Keratinocyte (primary cell): ENCODE measurements at regions not wholly inside any gene's neighbourhood (a gene's known extent, or its start where the extent isn't known, plus 50 kb on each side); places are given as distances from the start of the nearest gene placed in this dataset.

Source experiments
- DNase-seq: peaks from one replicate; pipeline ENCODE4 v3.0.0-alpha.2; 2011; ENCODE audit warnings: low read depth, missing footprints, low spot score
- FAIRE-seq: peaks from 2 replicates; lab custom pipeline; 2011; peaks lifted over from hg19 to GRCh38; lab: Jason Lieb, UNC
- H2AFZ ChIP-seq: 2 replicates; pipeline ENCODE4 v1.6.0; 2012; ENCODE audit warnings: low read length, control low read depth, inconsistent platforms; ENCODE audit not compliant: control insufficient read depth
- H3K27ac ChIP-seq: 2 replicates; pipeline ENCODE4 v1.5.1; 2011; ENCODE audit warnings: low read length; ENCODE audit not compliant: control insufficient read depth, insufficient read depth
- H3K27me3 ChIP-seq: 3 replicates; pipeline ENCODE4 v1.6.0; 2011; ENCODE audit warnings: low read length; ENCODE audit not compliant: control insufficient read depth, insufficient read depth; ENCODE audit errors: extremely low read depth
- H3K36me3 ChIP-seq, 2 experiments: 2 replicates in 1 of 2; 3 replicates in 1 of 2; pipeline ENCODE4 v1.5.1; 2011; ENCODE audit warnings: low read length in 2 of 2, mild to moderate bottlenecking in 1 of 2; ENCODE audit not compliant: control insufficient read depth in 2 of 2, insufficient read depth in 2 of 2; ENCODE audit errors: extremely low read depth in 1 of 2
- H3K4me1 ChIP-seq: 3 replicates; pipeline ENCODE4 v1.5.1; 2011; ENCODE audit warnings: low read length; ENCODE audit not compliant: control insufficient read depth, insufficient read depth; ENCODE audit errors: extremely low read depth
- H3K4me2 ChIP-seq: 3 replicates; pipeline ENCODE4 v1.6.0; 2011; ENCODE audit warnings: low read depth, low read length; ENCODE audit not compliant: control insufficient read depth, insufficient read depth; ENCODE audit errors: extremely low read depth
- H3K4me3 ChIP-seq, 3 experiments: fragments of 200-600 bp in 1 of 3; sonication (generic) in 1 of 3; 2 replicates in 2 of 3; 3 replicates in 1 of 3; pipeline ENCODE4 v1.5.1; 2011 to 2016; ENCODE audit warnings: low read length in 3 of 3, mild to moderate bottlenecking in 3 of 3, control low read depth in 2 of 3, inconsistent platforms in 1 of 3, low read depth in 1 of 3, mixed read lengths in 1 of 3, mixed run types in 1 of 3, moderate library complexity in 1 of 3; ENCODE audit not compliant: control insufficient read depth in 2 of 3, insufficient read depth in 2 of 3; ENCODE audit errors: extremely low read depth in 1 of 3
- H3K79me2 ChIP-seq: 2 replicates; pipeline ENCODE4 v1.6.0; 2012; ENCODE audit warnings: low read length; ENCODE audit not compliant: control insufficient read depth, insufficient read depth
- H3K9ac ChIP-seq: 3 replicates; pipeline ENCODE4 v1.6.0; 2011; ENCODE audit warnings: low read length; ENCODE audit not compliant: control insufficient read depth, insufficient read depth; ENCODE audit errors: extremely low read depth
- H3K9me1 ChIP-seq: 3 replicates; pipeline ENCODE4 v1.6.0; 2011; ENCODE audit warnings: low read length; ENCODE audit not compliant: control insufficient read depth, insufficient read depth; ENCODE audit errors: extremely low read depth
- H3K9me3 ChIP-seq: 2 replicates; pipeline ENCODE4 v1.5.1; 2012; ENCODE audit warnings: low read depth, low read length; ENCODE audit not compliant: control insufficient read depth
- H4K20me1 ChIP-seq: 3 replicates; pipeline ENCODE4 v1.6.0; 2011; ENCODE audit warnings: low read length; ENCODE audit not compliant: control insufficient read depth, insufficient read depth; ENCODE audit errors: extremely low read depth
- EZH2 ChIP-seq: IDR thresholded peaks from one replicate; pipeline ENCODE4 v1.6.1; 2012; ENCODE audit warnings: inconsistent platforms, mild to moderate bottlenecking, low read length, moderate library complexity
- dilution Hi-C: fragments of 300-500 bp; cut with MboI; formaldehyde crosslinking; loops from one replicate; pipeline ENCODE4 v1.7.0; 2020; ENCODE audit warnings: low sequenced_read_pairs; ENCODE audit not compliant: extremely low pct_ligation_motif_present
- TF ChIP-seq, protein P1 (sequence below), 3 experiments: IDR thresholded peaks in 1 of 3; conservative IDR thresholded peaks in 1 of 3; optimal IDR thresholded peaks in 1 of 3; 2 replicates in 2 of 3; 3 replicates in 1 of 3; pipeline versions ENCODE3 to v1.5.1; 2011; ENCODE audit warnings: low read length in 3 of 3, mild to moderate bottlenecking in 3 of 3, moderate library complexity in 2 of 3, control low read depth in 1 of 3, inconsistent platforms in 1 of 3; ENCODE audit not compliant: insufficient read depth in 2 of 3; ENCODE audit errors: extremely low read depth in 1 of 3

DNA sequence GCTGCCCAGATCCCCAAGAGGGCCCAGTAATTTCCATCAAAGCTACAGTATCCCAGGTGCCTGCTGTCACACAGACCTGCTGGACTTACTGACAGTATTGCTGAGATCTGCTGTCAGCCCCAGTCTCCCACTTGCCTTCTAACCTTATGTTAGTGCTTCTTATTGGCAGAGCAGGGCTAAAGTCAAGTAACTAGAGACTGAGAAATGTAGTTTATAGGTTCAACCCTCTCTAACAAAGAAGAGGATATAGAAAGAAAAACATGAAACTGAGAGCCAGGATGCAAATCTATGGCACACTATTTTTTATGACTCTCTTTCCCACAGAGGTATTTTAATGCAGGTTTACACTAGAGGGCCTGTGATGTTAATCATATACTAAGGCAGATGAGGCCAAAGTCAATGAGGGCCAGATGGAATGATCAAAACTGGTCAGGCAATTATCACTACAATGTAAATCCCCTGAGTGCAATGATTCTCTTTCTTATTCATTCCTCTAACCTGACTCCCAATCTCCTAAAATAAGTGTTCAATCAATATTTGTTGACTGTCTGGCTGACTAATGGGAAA is 781.9 kb downstream of the VRK1 start:
- Histone ChIP-seq H3K27me3 (no peaks in the 10 kb centered on the region), H3K79me2 (no peaks in the 10 kb centered on the region), H3K9ac (no peak overlapping the region), H2AFZ (no peak overlapping the region), H4K20me1 (no peaks in the 10 kb centered on the region), H3K9me3 (no peaks in the 10 kb centered on the region), H3K4me1 (no peaks in the 10 kb centered on the region), H3K36me3 (no peaks in the 10 kb centered on the region), H3K9me1 (no peaks in the 10 kb centered on the region), H3K27ac (no peak overlapping the region), H3K4me3 (no peak overlapping the region), H3K4me2 (no peak overlapping the region)
- dilution Hi-C loops: no loop called here
- DNase-seq (no peak), FAIRE-seq (no peak)
- TF ChIP-seq, protein P1, sequence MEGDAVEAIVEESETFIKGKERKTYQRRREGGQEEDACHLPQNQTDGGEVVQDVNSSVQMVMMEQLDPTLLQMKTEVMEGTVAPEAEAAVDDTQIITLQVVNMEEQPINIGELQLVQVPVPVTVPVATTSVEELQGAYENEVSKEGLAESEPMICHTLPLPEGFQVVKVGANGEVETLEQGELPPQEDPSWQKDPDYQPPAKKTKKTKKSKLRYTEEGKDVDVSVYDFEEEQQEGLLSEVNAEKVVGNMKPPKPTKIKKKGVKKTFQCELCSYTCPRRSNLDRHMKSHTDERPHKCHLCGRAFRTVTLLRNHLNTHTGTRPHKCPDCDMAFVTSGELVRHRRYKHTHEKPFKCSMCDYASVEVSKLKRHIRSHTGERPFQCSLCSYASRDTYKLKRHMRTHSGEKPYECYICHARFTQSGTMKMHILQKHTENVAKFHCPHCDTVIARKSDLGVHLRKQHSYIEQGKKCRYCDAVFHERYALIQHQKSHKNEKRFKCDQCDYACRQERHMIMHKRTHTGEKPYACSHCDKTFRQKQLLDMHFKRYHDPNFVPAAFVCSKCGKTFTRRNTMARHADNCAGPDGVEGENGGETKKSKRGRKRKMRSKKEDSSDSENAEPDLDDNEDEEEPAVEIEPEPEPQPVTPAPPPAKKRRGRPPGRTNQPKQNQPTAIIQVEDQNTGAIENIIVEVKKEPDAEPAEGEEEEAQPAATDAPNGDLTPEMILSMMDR (optimal IDR thresholded peaks at IDR 0.05 in 1 of 3, IDR thresholded peaks at IDR 0.05 in 1 of 3, conservative IDR thresholded peaks at IDR 0.05 in 1 of 3; ENCODE audit: extremely low read depth in 1 of 3, insufficient read depth in 2 of 3, low read length in 3 of 3): no peak
- no peak for TF ChIP-seq EZH2

DNA sequence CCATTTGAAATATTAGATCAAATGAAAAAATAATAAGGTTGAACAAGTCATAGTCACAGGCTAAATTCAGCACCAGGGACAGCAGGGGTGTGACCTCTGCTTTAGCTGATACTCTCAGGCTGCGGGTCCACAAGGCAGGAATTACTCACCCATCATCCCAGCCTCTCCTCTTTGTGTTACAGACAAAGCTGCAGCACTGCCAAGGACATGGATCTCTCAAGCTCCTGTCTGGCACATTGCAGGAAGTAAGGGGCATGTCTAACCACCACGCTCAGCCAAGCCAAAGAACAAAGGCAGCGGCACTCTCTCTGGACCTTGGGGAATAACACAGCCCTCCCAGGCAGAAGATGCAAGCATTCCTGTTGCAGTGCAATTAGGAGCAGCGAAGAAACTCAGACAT is 783.8 kb downstream of the VRK1 start:
- no peak for TF ChIP-seq EZH2
- TF ChIP-seq, protein P1 (optimal IDR thresholded peaks at IDR 0.05 in 1 of 3, IDR thresholded peaks at IDR 0.05 in 1 of 3, conservative IDR thresholded peaks at IDR 0.05 in 1 of 3; ENCODE audit: extremely low read depth in 1 of 3, insufficient read depth in 2 of 3, low read length in 3 of 3): no peak
- Histone ChIP-seq H3K4me3 (no peak overlapping the region), H2AFZ (no peak overlapping the region), H3K9me1 (no peaks in the 10 kb centered on the region), H4K20me1 (no peaks in the 10 kb centered on the region), H3K79me2 (no peaks in the 10 kb centered on the region), H3K27me3 (no peaks in the 10 kb centered on the region), H3K36me3 (no peaks in the 10 kb centered on the region), H3K27ac (no peak overlapping the region), H3K9me3 (no peaks in the 10 kb centered on the region), H3K4me1 (no peaks in the 10 kb centered on the region), H3K9ac (no peak overlapping the region), H3K4me2 (no peak overlapping the region)
- FAIRE-seq (no peak), DNase-seq (no peak)
- dilution Hi-C loops: no loop called here
